HFFc6 (cell line): ENCODE measurements at regions not wholly inside any gene's neighbourhood (a gene's known extent, or its start where the extent isn't known, plus 50 kb on each side); places are given as distances from the start of the nearest gene placed in this dataset.

Experiments used
- DNase-seq: peaks from one replicate; pipeline ENCODE4 v3.0.0-alpha.2; 2018
- H3K27ac Mint-ChIP-seq: 2 replicates; pipeline ENCODE4 v1.8.0; 2020; ENCODE audit warnings: mild to moderate bottlenecking, mixed read lengths
- H3K27me3 Mint-ChIP-seq: 2 replicates; pipeline ENCODE4 v1.8.0; 2021; ENCODE audit warnings: mild to moderate bottlenecking, moderate library complexity, mixed read lengths; ENCODE audit not compliant: insufficient read depth
- H3K36me3 Mint-ChIP-seq: 2 replicates; pipeline ENCODE4 v1.8.0; 2021; ENCODE audit warnings: low read depth, mixed read lengths
- H3K4me1 Mint-ChIP-seq: 2 replicates; pipeline ENCODE4 v1.8.0; 2020; ENCODE audit warnings: low read depth, mixed read lengths
- H3K4me3 Mint-ChIP-seq: 2 replicates; pipeline ENCODE4 v1.8.0; 2020; ENCODE audit warnings: mild to moderate bottlenecking, moderate library complexity, mixed read lengths
- H3K9me3 Mint-ChIP-seq: 2 replicates; pipeline ENCODE4 v1.8.0; 2020; ENCODE audit warnings: mild to moderate bottlenecking, mixed read lengths
- CTCF ChIP-seq: fragments of 200-600 bp; sonication (generic); IDR thresholded peaks from 2 replicates; pipeline ENCODE4 v1.5.0; 2021; ENCODE audit warnings: antibody characterized with exemption, mild to moderate bottlenecking

- DNase-seq: no peak
- Mint-ChIP-seq H3K4me3 (no peak overlapping the region), H3K27ac (no peak overlapping the region), H3K36me3 (no peaks in the 10 kb centered on the region), H3K4me1 (no peaks in the 10 kb centered on the region), H3K27me3 (peaks cover 3% of the 10 kb centered on the region; the same call in 1 of the 2 replicates), H3K9me3 (no peaks in the 10 kb centered on the region)
- TF ChIP-seq CTCF: no peak
Observed at GRCh38 chr10:10630782-10631181, 386.9 kb upstream of the CELF2 start.

GRCh38 chr10:10642189-10642588 is 375.5 kb upstream of the CELF2 start:
- DNase-seq: no peak
- no peak overlapping the region for H3K27ac Mint-ChIP-seq
- H3K4me3 Mint-ChIP-seq: no peak overlapping the region
- H3K9me3 Mint-ChIP-seq: peaks cover 7% of the 10 kb centered on the region; the same call in 1 of the 2 replicates
- H3K36me3 Mint-ChIP-seq: no peaks in the 10 kb centered on the region
- no peaks in the 10 kb centered on the region for H3K4me1 Mint-ChIP-seq
- no peaks in the 10 kb centered on the region; the same call in 1 of the 2 replicates for H3K27me3 Mint-ChIP-seq
- TF ChIP-seq CTCF: no peak

GRCh38 chr10:10642751-10643150 is 374.9 kb upstream of the CELF2 start:
- H3K27me3 Mint-ChIP-seq: no peaks in the 10 kb centered on the region; the same call in 1 of the 2 replicates
- DNase-seq: no peak
- no peak overlapping the region for H3K4me3 Mint-ChIP-seq
- peaks cover 7% of the 10 kb centered on the region; the same call in 1 of the 2 replicates for H3K9me3 Mint-ChIP-seq
- no peaks in the 10 kb centered on the region for H3K4me1 Mint-ChIP-seq
- H3K27ac Mint-ChIP-seq: no peak overlapping the region
- TF ChIP-seq CTCF: no peak
- H3K36me3 Mint-ChIP-seq: no peaks in the 10 kb centered on the region

GRCh38 chr10:10644008-10644646 is 373.5 kb upstream of the CELF2 start:
- no peak for DNase-seq
- no peak for TF ChIP-seq CTCF
- H3K36me3 Mint-ChIP-seq: no peaks in the 10 kb centered on the region
- H3K4me3 Mint-ChIP-seq: no peak overlapping the region
- no peaks in the 10 kb centered on the region; the same call in 1 of the 2 replicates for H3K27me3 Mint-ChIP-seq
- no peaks in the 10 kb centered on the region for H3K4me1 Mint-ChIP-seq
- H3K9me3 Mint-ChIP-seq: peaks cover 7% of the 10 kb centered on the region; the same call in 1 of the 2 replicates
- no peak overlapping the region for H3K27ac Mint-ChIP-seq

GRCh38 chr10:10644676-10645385 is 372.8 kb upstream of the CELF2 start:
- Mint-ChIP-seq H3K27me3 (no peaks in the 10 kb centered on the region; the same call in 1 of the 2 replicates), H3K9me3 (peaks cover 7% of the 10 kb centered on the region; the same call in 1 of the 2 replicates), H3K4me1 (no peaks in the 10 kb centered on the region), H3K36me3 (no peaks in the 10 kb centered on the region), H3K4me3 (no peak overlapping the region), H3K27ac (no peak overlapping the region)
- no peak for TF ChIP-seq CTCF
- DNase-seq: no peak
